Upper lobe of left lung (tissue), 6 donors: ENCODE measurements at regions not wholly inside any gene's neighbourhood (a gene's known extent, or its start where the extent isn't known, plus 50 kb on each side); places are given as distances from the start of the nearest gene placed in this dataset.
A peak's percentile ranks its signal among the peaks of the same experiment; 100 is the strongest.

Experiments
- ATAC-seq, 2 donors: fragments of 200-7000 bp; cut with Tn5 transposase; one replicate each; pipeline ENCODE4 v1.9.1; 2022; ENCODE audit warnings: mild to moderate bottlenecking in 2 of 2, moderate library complexity in 2 of 2; ENCODE audit not compliant: low FRiP score in 2 of 2
- DNase-seq, 2 donors: peaks; one replicate each; pipeline ENCODE4 v3.0.0-alpha.2; 2019 to 2020
- H3K27ac ChIP-seq, 4 donors: fragments of 200-600 bp; sonication (generic); one replicate each; pipeline ENCODE4 v1.5.1; 2016 to 2019
- H3K27me3 ChIP-seq, 4 donors: fragments of 200-600 bp; sonication (generic); one replicate each; pipeline ENCODE4 v1.5.1; 2017 to 2019
- H3K36me3 ChIP-seq, 4 donors: fragments of 200-600 bp; sonication (generic); one replicate each; pipeline ENCODE4 v1.5.1; 2016 to 2019
- H3K4me1 ChIP-seq, 4 donors: fragments of 200-600 bp; sonication (generic); one replicate each; pipeline ENCODE4 v1.5.1; 2018 to 2019
- H3K4me3 ChIP-seq, 4 donors: fragments of 200-600 bp; sonication (generic); one replicate each; pipeline ENCODE4 v1.5.1; 2017 to 2019; ENCODE audit warnings: mild to moderate bottlenecking in 2 of 4, moderate library complexity in 1 of 4
- H3K9me3 ChIP-seq, 4 donors: fragments of 200-600 bp; sonication (generic); one replicate each; pipeline ENCODE4 v1.5.1; 2018 to 2019
- EP300 ChIP-seq, 4 donors: sonication (generic); formaldehyde crosslinking; IDR thresholded peaks; one replicate each; pipeline ENCODE4 v1.5.1; 2017; ENCODE audit warnings: antibody characterized with exemption in 4 of 4, control low read depth in 2 of 4
- POLR2A ChIP-seq, 4 donors: fragments of 450-650 bp; IDR thresholded peaks; one replicate each; pipeline ENCODE4 v1.5.1; 2016 to 2017; ENCODE audit warnings: antibody characterized with exemption in 4 of 4, mild to moderate bottlenecking in 2 of 4
- POLR2AphosphoS5 ChIP-seq, 2 donors: sonication (generic); formaldehyde crosslinking; IDR thresholded peaks; one replicate each; pipeline ENCODE4 v1.5.1; 2017; ENCODE audit warnings: antibody characterized with exemption in 2 of 2
- WGBS, 2 donors: methylation state at CpG; one replicate each; pipeline ENCODE4 v1.1.5; 2017 to 2018; 5-methylcytosine and 5-hydroxymethylcytosine counted together
- TF ChIP-seq, protein P1 (sequence below), 6 experiments: fragments of 450-650 bp in 4 of 6; fragments of 200-600 bp in 2 of 6; sonication (generic) in 2 of 6; IDR thresholded peaks; one replicate each; pipeline ENCODE4 v1.5.1; 2016 to 2019; ENCODE audit warnings: antibody characterized with exemption in 6 of 6
- donor health status: DM: no; HTN: no; CAD: no; lungs with moderate emphysema.
- donor health status: DM: no; HTN: yes; CAD: no; lungs with severe emphysema.

DNA sequence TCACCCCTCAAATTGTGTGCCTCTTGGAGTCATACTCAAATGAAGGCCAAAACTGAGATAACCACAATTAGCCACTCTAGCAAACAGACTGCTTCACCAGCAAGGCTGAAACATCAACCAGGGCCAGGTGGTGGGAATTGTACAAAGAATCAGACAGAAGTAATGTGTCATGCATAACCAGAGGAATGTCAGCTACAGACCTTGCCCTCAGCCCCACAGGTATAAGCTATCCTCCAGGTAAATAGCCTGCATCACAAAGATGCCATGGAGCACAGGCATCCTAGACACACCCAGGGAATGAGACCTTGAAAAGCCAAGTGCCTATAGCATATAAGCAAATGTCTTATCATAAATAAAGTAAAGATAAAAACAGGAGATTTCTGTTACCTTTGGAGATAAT is 242.7 kb downstream of the CETN3 start:
- H3K27me3 ChIP-seq: no peaks in the 10 kb centered on the region
- no peaks in the 10 kb centered on the region for H3K9me3 ChIP-seq
- peaks cover 0 to 3% (median 0%) of the 10 kb centered on the region in 4 donors for H3K4me1 ChIP-seq
- no peaks in the 10 kb centered on the region for H3K36me3 ChIP-seq
- no peak overlapping the region for H3K4me3 ChIP-seq
- DNase-seq: no peak
- ATAC-seq: no peak
- no peak for TF ChIP-seq POLR2AphosphoS5 (IDR thresholded peaks at IDR 0.05)
- no peak for TF ChIP-seq POLR2A (IDR thresholded peaks at IDR 0.05)
- TF ChIP-seq, protein P1, sequence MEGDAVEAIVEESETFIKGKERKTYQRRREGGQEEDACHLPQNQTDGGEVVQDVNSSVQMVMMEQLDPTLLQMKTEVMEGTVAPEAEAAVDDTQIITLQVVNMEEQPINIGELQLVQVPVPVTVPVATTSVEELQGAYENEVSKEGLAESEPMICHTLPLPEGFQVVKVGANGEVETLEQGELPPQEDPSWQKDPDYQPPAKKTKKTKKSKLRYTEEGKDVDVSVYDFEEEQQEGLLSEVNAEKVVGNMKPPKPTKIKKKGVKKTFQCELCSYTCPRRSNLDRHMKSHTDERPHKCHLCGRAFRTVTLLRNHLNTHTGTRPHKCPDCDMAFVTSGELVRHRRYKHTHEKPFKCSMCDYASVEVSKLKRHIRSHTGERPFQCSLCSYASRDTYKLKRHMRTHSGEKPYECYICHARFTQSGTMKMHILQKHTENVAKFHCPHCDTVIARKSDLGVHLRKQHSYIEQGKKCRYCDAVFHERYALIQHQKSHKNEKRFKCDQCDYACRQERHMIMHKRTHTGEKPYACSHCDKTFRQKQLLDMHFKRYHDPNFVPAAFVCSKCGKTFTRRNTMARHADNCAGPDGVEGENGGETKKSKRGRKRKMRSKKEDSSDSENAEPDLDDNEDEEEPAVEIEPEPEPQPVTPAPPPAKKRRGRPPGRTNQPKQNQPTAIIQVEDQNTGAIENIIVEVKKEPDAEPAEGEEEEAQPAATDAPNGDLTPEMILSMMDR (IDR thresholded peaks at IDR 0.05): no peak
- TF ChIP-seq EP300 (IDR thresholded peaks at IDR 0.05): no peak
- no peak overlapping the region for H3K27ac ChIP-seq

DNA sequence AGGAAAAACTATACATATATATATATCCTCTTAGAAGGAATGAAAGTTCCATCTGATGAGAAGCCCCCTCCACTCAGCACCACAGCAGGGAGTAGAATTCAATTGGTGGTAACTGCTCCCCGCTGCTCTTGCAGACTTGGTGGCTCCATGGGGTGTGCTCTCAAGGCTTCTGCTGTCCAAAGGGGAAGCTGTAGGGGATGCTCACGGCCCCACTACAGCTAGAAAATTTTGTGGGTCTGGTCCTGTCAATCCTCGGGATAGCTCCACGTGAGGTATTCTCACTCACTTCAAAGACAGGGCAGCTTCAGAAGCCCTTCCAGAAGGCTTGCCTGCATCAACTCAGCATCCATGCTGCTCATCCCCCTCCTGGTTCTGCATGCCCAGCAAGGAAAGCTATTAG is 247.2 kb downstream of the CETN3 start:
- no peak overlapping the region for H3K4me3 ChIP-seq
- TF ChIP-seq, protein P1 (IDR thresholded peaks at IDR 0.05): no peak
- no peak for TF ChIP-seq POLR2A (IDR thresholded peaks at IDR 0.05)
- no peak for TF ChIP-seq EP300 (IDR thresholded peaks at IDR 0.05)
- TF ChIP-seq POLR2AphosphoS5 (IDR thresholded peaks at IDR 0.05): no peak
- 84 to 93% methylated on average over 3 to 4 of the region's 4 CpGs for WGBS, 2 donors
- ATAC-seq: no peak
- no peak overlapping the region for H3K27ac ChIP-seq
- H3K4me1 ChIP-seq: no peaks in the 10 kb centered on the region
- no peaks in the 10 kb centered on the region for H3K9me3 ChIP-seq
- H3K27me3 ChIP-seq: no peaks in the 10 kb centered on the region
- DNase-seq: no peak
- H3K36me3 ChIP-seq: no peaks in the 10 kb centered on the region

DNA sequence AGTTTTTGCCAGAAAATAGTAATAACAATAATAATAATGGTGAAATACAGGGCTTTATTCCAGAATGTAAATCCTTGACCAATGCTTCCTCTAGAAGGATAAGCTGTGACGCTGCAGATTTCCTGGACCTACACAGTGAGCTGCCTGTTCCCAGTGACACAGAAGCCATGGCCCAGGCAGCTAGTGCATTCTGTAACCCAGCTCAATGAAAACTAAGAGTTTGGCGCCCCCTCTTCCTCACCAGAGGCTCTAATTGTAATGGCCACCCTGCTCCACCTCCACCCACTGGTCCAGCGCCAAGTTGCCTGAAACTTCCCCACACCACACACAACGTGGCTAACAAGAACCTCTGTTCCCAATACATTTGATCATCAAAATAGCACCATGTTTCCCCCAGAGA is 248.1 kb downstream of the CETN3 start:
- DNase-seq: peak in 1 of 2 donors; percentile 74
- 24 to 31% methylated on average over 4 of the region's 4 CpGs for WGBS, 2 donors
- TF ChIP-seq POLR2AphosphoS5 (IDR thresholded peaks at IDR 0.05) (no peak), POLR2A (IDR thresholded peaks at IDR 0.05) (no peak), EP300 (IDR thresholded peaks at IDR 0.05) (no peak)
- TF ChIP-seq, protein P1 (IDR thresholded peaks at IDR 0.05): peak in 3 of 6 experiments; percentile 15 to 29 (median 18)

GRCh38 chr5:90158131-90158530 is 251.4 kb downstream of the CETN3 start:
- WGBS, 2 donors: 41 to 47% methylated on average over 3 of the region's 3 CpGs
- no peak overlapping the region for H3K27ac ChIP-seq
- H3K4me1 ChIP-seq: no peaks in the 10 kb centered on the region
- ATAC-seq: no peak
- no peaks in the 10 kb centered on the region for H3K36me3 ChIP-seq
- H3K27me3 ChIP-seq: no peaks in the 10 kb centered on the region
- no peak for DNase-seq
- H3K4me3 ChIP-seq: no peak overlapping the region
- no peak for TF ChIP-seq EP300 (IDR thresholded peaks at IDR 0.05)
- no peak for TF ChIP-seq POLR2A (IDR thresholded peaks at IDR 0.05)
- TF ChIP-seq, protein P1 (IDR thresholded peaks at IDR 0.05): no peak
- no peak for TF ChIP-seq POLR2AphosphoS5 (IDR thresholded peaks at IDR 0.05)
- no peaks in the 10 kb centered on the region for H3K9me3 ChIP-seq

More for the DNA sequence above, 248.1 kb downstream of the CETN3 start:
- no peaks in the 10 kb centered on the region for H3K27me3 ChIP-seq
- no peak overlapping the region for H3K27ac ChIP-seq
- no peaks in the 10 kb centered on the region for H3K36me3 ChIP-seq
- H3K4me1 ChIP-seq: no peaks in the 10 kb centered on the region
- H3K9me3 ChIP-seq: no peaks in the 10 kb centered on the region
- H3K4me3 ChIP-seq: no peak overlapping the region
- peak; percentile 61 to 71 for ATAC-seq

DNA sequence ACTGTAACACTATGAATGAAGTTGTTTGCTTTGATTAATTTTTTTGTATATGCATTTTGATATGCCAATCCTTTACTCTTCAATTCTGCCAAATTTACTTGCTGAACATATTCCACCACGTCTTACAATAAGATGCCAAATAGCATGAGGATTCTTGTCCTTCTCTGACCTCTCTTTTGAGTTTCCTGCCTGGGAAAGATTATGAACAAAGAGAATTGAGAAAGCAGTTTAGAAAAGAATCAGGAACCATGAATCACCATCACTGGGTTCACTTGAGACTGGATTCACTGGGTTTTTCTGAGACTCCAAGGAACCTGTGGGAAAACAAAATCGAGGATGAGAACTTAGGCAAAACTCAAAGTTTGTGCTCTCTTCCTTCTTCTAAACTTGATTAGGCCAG is 256.5 kb downstream of the CETN3 start:
- H3K4me1 ChIP-seq: no peaks in the 10 kb centered on the region
- no peaks in the 10 kb centered on the region for H3K36me3 ChIP-seq
- DNase-seq (no peak), ATAC-seq (no peak)
- TF ChIP-seq, protein P1 (IDR thresholded peaks at IDR 0.05): no peak
- H3K4me3 ChIP-seq: no peak overlapping the region
- H3K27me3 ChIP-seq: no peaks in the 10 kb centered on the region
- no peak overlapping the region for H3K27ac ChIP-seq
- no peaks in the 10 kb centered on the region for H3K9me3 ChIP-seq
- WGBS, 2 donors: 68 to 73% methylated on average over 2 of the region's 2 CpGs
